Nephron progenitor cell (in vitro differentiated cells): ENCODE measurements at regions not wholly inside any gene's neighbourhood (a gene's known extent, or its start where the extent isn't known, plus 50 kb on each side); places are given as distances from the start of the nearest gene placed in this dataset.

Experiments used
- DNase-seq: peaks from one replicate; pipeline ENCODE4 v3.0.0; 2021
- H3K27ac Mint-ChIP-seq: 2 replicates; pipeline ENCODE4 v1.8.0; 2021; ENCODE audit warnings: mild to moderate bottlenecking, moderate library complexity, mixed read lengths
- H3K27me3 Mint-ChIP-seq: 2 replicates; pipeline ENCODE4 v1.8.0; 2021; ENCODE audit warnings: mild to moderate bottlenecking, low read depth, mixed read lengths; ENCODE audit not compliant: poor library complexity
- H3K36me3 Mint-ChIP-seq: 2 replicates; pipeline ENCODE4 v1.8.0; 2021; ENCODE audit warnings: low read depth, mixed read lengths
- H3K4me1 Mint-ChIP-seq: 2 replicates; pipeline ENCODE4 v1.8.0; 2021; ENCODE audit warnings: mixed read lengths
- H3K4me3 Mint-ChIP-seq: 2 replicates; pipeline ENCODE4 v1.8.0; 2021; ENCODE audit warnings: mild to moderate bottlenecking, moderate library complexity, mixed read lengths
- H3K9me3 Mint-ChIP-seq: 2 replicates; pipeline ENCODE4 v1.8.0; 2021; ENCODE audit warnings: mild to moderate bottlenecking, moderate library complexity, mixed read lengths
- CTCF ChIP-seq: fragments of 200-600 bp; sonication (generic); IDR thresholded peaks from 2 replicates; pipeline ENCODE4 v1.5.0; 2021; ENCODE audit warnings: antibody characterized with exemption

GRCh38 chr14:49173765-49174373, 412.3 kb downstream of the RPS29 start:
- Mint-ChIP-seq H3K27me3 (peaks cover 7% of the 10 kb centered on the region), H3K4me3 (no peak overlapping the region), H3K27ac (no peak overlapping the region), H3K4me1 (peaks cover 5% of the 10 kb centered on the region), H3K36me3 (peaks cover 7% of the 10 kb centered on the region), H3K9me3 (peaks cover 29% of the 10 kb centered on the region)
- peak; percentile 73 for DNase-seq
- peak; percentile 47 for TF ChIP-seq CTCF

GRCh38 chr14:49164074-49164473, 422.1 kb downstream of the RPS29 start:
- TF ChIP-seq CTCF: no peak
- Mint-ChIP-seq H3K27ac (no peak overlapping the region), H3K4me1 (peaks cover 18% of the 10 kb centered on the region)

GRCh38 chr14:49160983-49161382, 425.2 kb downstream of the RPS29 start:
- no peak for TF ChIP-seq CTCF

More at GRCh38 chr14:49164074-49164473, 422.1 kb downstream of the RPS29 start:
- Mint-ChIP-seq H3K27me3 (peaks cover 3% of the 10 kb centered on the region), H3K36me3 (no peaks in the 10 kb centered on the region), H3K9me3 (peaks cover 1% of the 10 kb centered on the region), H3K4me3 (no peak overlapping the region)
- DNase-seq: no peak

GRCh38 chr14:49159081-49159480, 427.1 kb downstream of the RPS29 start:
- H3K4me1 Mint-ChIP-seq: peaks cover 8% of the 10 kb centered on the region
- no peak for TF ChIP-seq CTCF
- no peak for DNase-seq
- no peaks in the 10 kb centered on the region for H3K27me3 Mint-ChIP-seq
- H3K36me3 Mint-ChIP-seq: no peaks in the 10 kb centered on the region
- H3K9me3 Mint-ChIP-seq: peaks cover 15% of the 10 kb centered on the region
- H3K27ac Mint-ChIP-seq: no peak overlapping the region
- no peak overlapping the region for H3K4me3 Mint-ChIP-seq

More at GRCh38 chr14:49160983-49161382, 425.2 kb downstream of the RPS29 start:
- Mint-ChIP-seq H3K9me3 (peaks cover 15% of the 10 kb centered on the region), H3K4me3 (no peak overlapping the region), H3K27me3 (no peaks in the 10 kb centered on the region), H3K4me1 (peaks cover 10% of the 10 kb centered on the region), H3K36me3 (no peaks in the 10 kb centered on the region), H3K27ac (no peak overlapping the region)
- no peak for DNase-seq

- Mint-ChIP-seq H3K4me1 (no peaks in the 10 kb centered on the region), H3K36me3 (no peaks in the 10 kb centered on the region), H3K27ac (no peak overlapping the region), H3K4me3 (no peak overlapping the region), H3K9me3 (peaks cover 4% of the 10 kb centered on the region), H3K27me3 (no peaks in the 10 kb centered on the region)
- no peak for DNase-seq
- no peak for TF ChIP-seq CTCF
These were observed 446.6 kb downstream of the RPS29 start for GRCh38 chr14:49139593-49139992.

GRCh38 chr14:49134940-49135339, 451.2 kb downstream of the RPS29 start:
- no peak for DNase-seq
- H3K27me3 Mint-ChIP-seq: no peaks in the 10 kb centered on the region
- no peak overlapping the region for H3K4me3 Mint-ChIP-seq
- no peaks in the 10 kb centered on the region for H3K4me1 Mint-ChIP-seq
- no peak overlapping the region for H3K27ac Mint-ChIP-seq
- peaks cover 7% of the 10 kb centered on the region for H3K9me3 Mint-ChIP-seq
- no peak for TF ChIP-seq CTCF
- no peaks in the 10 kb centered on the region for H3K36me3 Mint-ChIP-seq
